ENCODE measurements at regions not wholly inside any gene's neighbourhood (a gene's known extent, or its start where the extent isn't known, plus 50 kb on each side); places are given as distances from the start of the nearest gene placed in this dataset.

DNA sequence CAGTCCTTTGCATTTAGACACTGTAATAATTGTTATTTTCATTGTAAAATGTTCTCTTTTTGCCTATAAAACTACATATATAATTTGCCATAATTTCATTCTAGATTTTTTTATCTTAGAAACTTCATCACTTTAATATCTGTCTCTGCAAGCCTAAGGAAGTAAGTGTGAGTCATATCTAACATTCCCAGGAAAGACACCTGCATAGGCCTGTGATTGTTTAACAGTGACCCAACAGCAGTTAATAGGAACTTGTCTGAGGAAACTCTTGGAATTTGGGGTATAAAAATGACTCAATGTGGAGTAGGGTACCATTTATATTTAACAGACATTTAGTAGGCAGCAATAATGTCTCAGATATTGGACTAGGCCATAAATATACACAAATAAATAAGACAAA, 229.2 kb upstream of the FAM174A start:
- TF ChIP-seq, protein P1, sequence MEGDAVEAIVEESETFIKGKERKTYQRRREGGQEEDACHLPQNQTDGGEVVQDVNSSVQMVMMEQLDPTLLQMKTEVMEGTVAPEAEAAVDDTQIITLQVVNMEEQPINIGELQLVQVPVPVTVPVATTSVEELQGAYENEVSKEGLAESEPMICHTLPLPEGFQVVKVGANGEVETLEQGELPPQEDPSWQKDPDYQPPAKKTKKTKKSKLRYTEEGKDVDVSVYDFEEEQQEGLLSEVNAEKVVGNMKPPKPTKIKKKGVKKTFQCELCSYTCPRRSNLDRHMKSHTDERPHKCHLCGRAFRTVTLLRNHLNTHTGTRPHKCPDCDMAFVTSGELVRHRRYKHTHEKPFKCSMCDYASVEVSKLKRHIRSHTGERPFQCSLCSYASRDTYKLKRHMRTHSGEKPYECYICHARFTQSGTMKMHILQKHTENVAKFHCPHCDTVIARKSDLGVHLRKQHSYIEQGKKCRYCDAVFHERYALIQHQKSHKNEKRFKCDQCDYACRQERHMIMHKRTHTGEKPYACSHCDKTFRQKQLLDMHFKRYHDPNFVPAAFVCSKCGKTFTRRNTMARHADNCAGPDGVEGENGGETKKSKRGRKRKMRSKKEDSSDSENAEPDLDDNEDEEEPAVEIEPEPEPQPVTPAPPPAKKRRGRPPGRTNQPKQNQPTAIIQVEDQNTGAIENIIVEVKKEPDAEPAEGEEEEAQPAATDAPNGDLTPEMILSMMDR (IDR thresholded peaks at IDR 0.05; ENCODE audit: control extremely low read depth in 1 of 3, insufficient read depth in 1 of 3, low read depth in 1 of 3, low read length in 3 of 3), result no peak
- TF ChIP-seq CEBPB (IDR thresholded peaks at IDR 0.05; ENCODE audit: low read depth, low read length) (no peak), GABPA (IDR thresholded peaks at IDR 0.05; ENCODE audit: borderline replicate concordance, insufficient read depth, low read length) (no peak), RFX5 (IDR thresholded peaks at IDR 0.05; ENCODE audit: borderline replicate concordance, low read depth, low read length) (no peak)

Data from H1 (cell line).